ENCODE measurements at regions not wholly inside any gene's neighbourhood (a gene's known extent, or its start where the extent isn't known, plus 50 kb on each side); places are given as distances from the start of the nearest gene placed in this dataset.

GRCh38 chr10:3671386-3671955 is 113.5 kb downstream of the KLF6 start:
- peaks cover 31 to 44% (median 36%) of the 10 kb centered on the region in 10 experiments for H3K4me1 ChIP-seq

GRCh38 chr10:3668966-3669330 is 116.1 kb downstream of the KLF6 start:
- TF ChIP-seq Cebpa-rat (IDR thresholded peaks at IDR 0.05): no peak
- Histone ChIP-seq H3K27me3 (no peaks in the 10 kb centered on the region), H3K4me3 (no peak overlapping the region), H3K4me2 (peak overlapping the region; percentile 73 to 91 (median 82)), H4K20me1 (no peaks in the 10 kb centered on the region), H3K36me3 (no peaks in the 10 kb centered on the region), H3K9me3 (replicated peaks in 1 of 11) (no peaks in the 10 kb centered on the region; a peak in 1 of 22 replicates), H3K27ac (peak overlapping the region in 9 of 11 experiments; percentile 35 to 74 (median 60); a peak in 17 of 22 replicates), H3K9ac (peak overlapping the region in 9 of 11 experiments; percentile 4 to 65 (median 48); a peak in 13 of 22 replicates), H3K4me1 (peaks cover 37 to 52% (median 44%) of the 10 kb centered on the region in 10 experiments)

More at GRCh38 chr10:3671386-3671955, 113.5 kb downstream of the KLF6 start:
- Histone ChIP-seq H3K9ac (no peak overlapping the region), H3K36me3 (no peaks in the 10 kb centered on the region), H3K4me2 (peak overlapping the region in 3 of 11 experiments; percentile 5 to 55 (median 48); a peak in 4 of 22 replicates), H3K9me3 (replicated peaks in 1 of 11) (no peaks in the 10 kb centered on the region; a peak in 1 of 22 replicates), H3K27ac (peak overlapping the region in 1 of 11 experiments; percentile 26; a peak in 1 of 22 replicates), H3K27me3 (no peaks in the 10 kb centered on the region), H4K20me1 (no peaks in the 10 kb centered on the region), H3K4me3 (no peak overlapping the region)
- TF ChIP-seq Cebpa-rat (IDR thresholded peaks at IDR 0.05): no peak

- no peaks in the 10 kb centered on the region; a peak in 1 of 22 replicates for H3K9me3 ChIP-seq (replicated peaks in 1 of 11)
- H3K9ac ChIP-seq: peak overlapping the region in 10 of 11 experiments; percentile 4 to 65 (median 44); a peak in 15 of 22 replicates
- peak overlapping the region in 2 of 10 experiments; percentile 3 to 46; a peak in 2 of 20 replicates for H3K4me3 ChIP-seq
- H3K4me1 ChIP-seq: peaks cover 37 to 52% (median 44%) of the 10 kb centered on the region in 10 experiments
- peak in 10 of 11 experiments; percentile 15 to 92 (median 80); a peak in 15 of 22 replicates for TF ChIP-seq Cebpa-rat (IDR thresholded peaks at IDR 0.05)
- H4K20me1 ChIP-seq: no peaks in the 10 kb centered on the region
- H3K27me3 ChIP-seq: no peaks in the 10 kb centered on the region
- peak overlapping the region; percentile 73 to 91 (median 82) for H3K4me2 ChIP-seq
- H3K36me3 ChIP-seq: no peaks in the 10 kb centered on the region
- peak overlapping the region in 10 of 11 experiments; percentile 5 to 74 (median 58); a peak in 17 of 22 replicates for H3K27ac ChIP-seq
Measured at GRCh38 chr10:3668276-3668965, 116.6 kb downstream of the KLF6 start.

- no peak for TF ChIP-seq Cebpa-rat (IDR thresholded peaks at IDR 0.05)
- no peaks in the 10 kb centered on the region for H4K20me1 ChIP-seq
- H3K9ac ChIP-seq: peak overlapping the region in 4 of 11 experiments; percentile 15 to 41 (median 24); a peak in 3 of 22 replicates
- H3K4me3 ChIP-seq: no peak overlapping the region; a peak in 1 of 20 replicates
- H3K27ac ChIP-seq: peak overlapping the region in 7 of 11 experiments; percentile 2 to 74 (median 74); a peak in 8 of 22 replicates
- peaks cover 0 to 2% (median 0%) of the 10 kb centered on the region in 11 experiments; a peak in 2 of 22 replicates for H3K9me3 ChIP-seq (replicated peaks in 1 of 11)
- H3K36me3 ChIP-seq: no peaks in the 10 kb centered on the region
- H3K4me1 ChIP-seq: peaks cover 37 to 52% (median 44%) of the 10 kb centered on the region in 10 experiments
- peak overlapping the region; percentile 66 to 91 (median 82) for H3K4me2 ChIP-seq
- H3K27me3 ChIP-seq: no peaks in the 10 kb centered on the region
Measured at GRCh38 chr10:3666525-3667302, 118.3 kb downstream of the KLF6 start.

- no peaks in the 10 kb centered on the region for H4K20me1 ChIP-seq
- H3K4me2 ChIP-seq: peak overlapping the region in 6 of 11 experiments; percentile 74 to 91 (median 82); a peak in 6 of 22 replicates
- H3K4me3 ChIP-seq: no peak overlapping the region
- H3K9me3 ChIP-seq (replicated peaks in 1 of 11): peaks cover 0 to 13% (median 10%) of the 10 kb centered on the region in 11 experiments; a peak in 13 of 22 replicates
- H3K36me3 ChIP-seq: no peaks in the 10 kb centered on the region
- TF ChIP-seq Cebpa-rat (IDR thresholded peaks at IDR 0.05): no peak
- no peaks in the 10 kb centered on the region for H3K27me3 ChIP-seq
- H3K4me1 ChIP-seq: peaks cover 30 to 52% (median 43%) of the 10 kb centered on the region in 10 experiments
- H3K27ac ChIP-seq: no peak overlapping the region
- H3K9ac ChIP-seq: no peak overlapping the region
Measured at GRCh38 chr10:3665316-3665908, 119.6 kb downstream of the KLF6 start.

GRCh38 chr10:3662775-3663174 is 122.2 kb downstream of the KLF6 start:
- no peaks in the 10 kb centered on the region for H4K20me1 ChIP-seq
- no peak overlapping the region for H3K9ac ChIP-seq
- no peaks in the 10 kb centered on the region for H3K36me3 ChIP-seq
- H3K4me2 ChIP-seq: no peak overlapping the region; a peak in 1 of 22 replicates
- H3K9me3 ChIP-seq (replicated peaks in 1 of 11): peaks cover 0 to 20% (median 10%) of the 10 kb centered on the region in 11 experiments; a peak in 14 of 22 replicates
- H3K27ac ChIP-seq: no peak overlapping the region
- no peak overlapping the region for H3K4me3 ChIP-seq
- TF ChIP-seq Cebpa-rat (IDR thresholded peaks at IDR 0.05): no peak
- H3K4me1 ChIP-seq: peaks cover 16 to 34% (median 21%) of the 10 kb centered on the region in 10 experiments
- no peaks in the 10 kb centered on the region for H3K27me3 ChIP-seq

GRCh38 chr10:3661271-3661670 is 123.7 kb downstream of the KLF6 start:
- no peaks in the 10 kb centered on the region for H3K27me3 ChIP-seq
- no peak overlapping the region for H3K9ac ChIP-seq
- H3K36me3 ChIP-seq: no peaks in the 10 kb centered on the region
- peaks cover 0 to 27% (median 10%) of the 10 kb centered on the region in 11 experiments; a peak in 14 of 22 replicates for H3K9me3 ChIP-seq (replicated peaks in 1 of 11)
- no peak overlapping the region for H3K4me3 ChIP-seq
- no peaks in the 10 kb centered on the region for H4K20me1 ChIP-seq
- H3K4me2 ChIP-seq: no peak overlapping the region
- H3K4me1 ChIP-seq: peaks cover 2 to 21% (median 6%) of the 10 kb centered on the region in 10 experiments
- H3K27ac ChIP-seq: no peak overlapping the region
- no peak for TF ChIP-seq Cebpa-rat (IDR thresholded peaks at IDR 0.05)

- Histone ChIP-seq H3K4me1 (peaks cover 2 to 21% (median 5%) of the 10 kb centered on the region in 10 experiments), H3K9me3 (replicated peaks in 1 of 11) (peaks cover 0 to 27% (median 10%) of the 10 kb centered on the region in 11 experiments; a peak in 14 of 22 replicates), H3K27ac (no peak overlapping the region), H3K27me3 (no peaks in the 10 kb centered on the region), H4K20me1 (no peaks in the 10 kb centered on the region), H3K4me3 (no peak overlapping the region), H3K9ac (no peak overlapping the region), H3K36me3 (no peaks in the 10 kb centered on the region), H3K4me2 (no peak overlapping the region)
- no peak for TF ChIP-seq Cebpa-rat (IDR thresholded peaks at IDR 0.05)
Measured at GRCh38 chr10:3660753-3661152, 124.3 kb downstream of the KLF6 start.
